Lung (tissue), 11 donors: ENCODE measurements at regions not wholly inside any gene's neighbourhood (a gene's known extent, or its start where the extent isn't known, plus 50 kb on each side); places are given as distances from the start of the nearest gene placed in this dataset.
A peak's percentile ranks its signal among the peaks of the same experiment; 100 is the strongest.

Source experiments
- ATAC-seq: fragments of 200-7000 bp; cut with Tn5 transposase; one replicate; pipeline ENCODE4 v1.9.1; 2020; ENCODE audit warnings: moderate number of reproducible peaks; ENCODE audit not compliant: insufficient read depth, low FRiP score
- DNase-seq, 3 donors: peaks; one replicate each; pipeline ENCODE4 v3.0.0-alpha.2; 2013 to 2017
- H3K27ac ChIP-seq, 2 donors: one replicate each; pipeline ENCODE4 v1.5.1; 2013; ENCODE audit warnings: mild to moderate bottlenecking in 2 of 2, moderate library complexity in 2 of 2, control low read depth in 1 of 2, inconsistent platforms in 1 of 2, low read depth in 1 of 2, low read length in 1 of 2
- H3K27me3 ChIP-seq, 3 donors: one replicate each; pipeline ENCODE4 v1.5.1; 2013; ENCODE audit warnings: low read length in 2 of 3; ENCODE audit not compliant: control insufficient read depth in 3 of 3, insufficient read depth in 3 of 3
- H3K36me3 ChIP-seq, 4 donors: one replicate each; pipeline ENCODE4 v1.5.1; 2013; ENCODE audit warnings: low read length in 4 of 4, mild to moderate bottlenecking in 1 of 4, moderate library complexity in 1 of 4; ENCODE audit not compliant: control insufficient read depth in 4 of 4, insufficient read depth in 4 of 4
- H3K4me1 ChIP-seq, 5 donors: one replicate each; pipeline ENCODE4 v1.5.1; 2013; ENCODE audit warnings: low read length in 5 of 5, mild to moderate bottlenecking in 2 of 5, moderate library complexity in 1 of 5; ENCODE audit not compliant: control insufficient read depth in 5 of 5, insufficient read depth in 5 of 5
- H3K4me3 ChIP-seq: one replicate; pipeline ENCODE4 v1.5.1; 2013; ENCODE audit warnings: mild to moderate bottlenecking, control low read depth, moderate library complexity
- H3K9ac ChIP-seq, 2 donors: one replicate each; pipeline ENCODE4 v1.5.1; 2013; ENCODE audit warnings: low read length in 2 of 2, control low read depth in 1 of 2; ENCODE audit not compliant: insufficient read depth in 1 of 2
- H3K9me3 ChIP-seq, 4 donors: one replicate each; pipeline ENCODE4 v1.5.1; 2013; ENCODE audit warnings: low read length in 3 of 4, mild to moderate bottlenecking in 1 of 4, moderate library complexity in 1 of 4; ENCODE audit not compliant: control insufficient read depth in 4 of 4, insufficient read depth in 3 of 4
- CTCF ChIP-seq: IDR thresholded peaks from 2 replicates; pipeline ENCODE4 v1.5.1; 2012; ENCODE audit warnings: mild to moderate bottlenecking; ENCODE audit errors: control extremely low read depth, extremely low read depth
- WGBS, 2 donors: extraction: QIAGEN DNeasy Blood & Tissue Kit; methylation state at CpG; one replicate each; pipeline ENCODE4 v1.1.7; 2013; 5-methylcytosine and 5-hydroxymethylcytosine counted together
- donor health status: control.
- donor health status: control.
- donor health status: Bipolar disorder and iron deficiency.
- donor health status: healthy.
- donor health status: DM: yes; HTN: yes; CAD: no.

GRCh38 chr16:72500545-72500944, 328.6 kb upstream of the PMFBP1 start:
- no peak for TF ChIP-seq CTCF
- no peaks in the 10 kb centered on the region for H3K9me3 ChIP-seq
- no peak overlapping the region for H3K4me3 ChIP-seq
- no peaks in the 10 kb centered on the region for H3K36me3 ChIP-seq
- WGBS, 2 donors: 91 to 95% methylated on average over 5 of the region's 5 CpGs
- H3K27ac ChIP-seq: no peak overlapping the region
- H3K4me1 ChIP-seq: peaks cover 0 to 6% (median 0%) of the 10 kb centered on the region in 5 donors
- DNase-seq (peak in 1 of 3 donors; percentile 6), ATAC-seq (no peak)
- H3K9ac ChIP-seq: no peak overlapping the region
- H3K27me3 ChIP-seq: no peaks in the 10 kb centered on the region

GRCh38 chr16:72493716-72494415, 321.9 kb upstream of the PMFBP1 start:
- H3K27ac ChIP-seq: no peak overlapping the region
- H3K36me3 ChIP-seq: no peaks in the 10 kb centered on the region
- DNase-seq (no peak), ATAC-seq (no peak)
- H3K9ac ChIP-seq: no peak overlapping the region
- H3K4me1 ChIP-seq: no peaks in the 10 kb centered on the region
- H3K4me3 ChIP-seq: no peak overlapping the region
- 79 to 93% methylated on average over 9 of the region's 9 CpGs for WGBS, 2 donors
- no peaks in the 10 kb centered on the region for H3K9me3 ChIP-seq
- no peak for TF ChIP-seq CTCF
- H3K27me3 ChIP-seq: no peaks in the 10 kb centered on the region

- Histone ChIP-seq H3K27ac (no peak overlapping the region), H3K9ac (no peak overlapping the region), H3K4me3 (no peak overlapping the region), H3K27me3 (no peaks in the 10 kb centered on the region), H3K36me3 (no peaks in the 10 kb centered on the region), H3K4me1 (no peaks in the 10 kb centered on the region), H3K9me3 (peaks cover 0 to 2% (median 0%) of the 10 kb centered on the region in 4 donors)
- no peak for ATAC-seq
- DNase-seq: no peak
- TF ChIP-seq CTCF: no peak
- 92 to 100% methylated on average over 1 of the region's 1 CpG for WGBS, 2 donors
Measured at GRCh38 chr16:72487283-72487682, 315.3 kb upstream of the PMFBP1 start.

GRCh38 chr16:72482695-72483094, 310.7 kb upstream of the PMFBP1 start:
- Histone ChIP-seq H3K4me1 (no peaks in the 10 kb centered on the region), H3K27me3 (no peaks in the 10 kb centered on the region), H3K4me3 (no peak overlapping the region), H3K27ac (no peak overlapping the region), H3K36me3 (no peaks in the 10 kb centered on the region), H3K9ac (no peak overlapping the region), H3K9me3 (peaks cover 0 to 2% (median 0%) of the 10 kb centered on the region in 4 donors)
- no peak for TF ChIP-seq CTCF
- 81 to 91% methylated on average over 3 of the region's 3 CpGs for WGBS, 2 donors
- DNase-seq (no peak), ATAC-seq (no peak)
